ENCODE measurements at regions not wholly inside any gene's neighbourhood (a gene's known extent, or its start where the extent isn't known, plus 50 kb on each side); places are given as distances from the start of the nearest gene placed in this dataset.
"Not testable (repeated sequence)": the region's sequence is repeated elsewhere in the genome, so short reads cannot be mapped to it uniquely, and the experiment has no call there.

GRCh38 chr4:45471335-45471734 is 652.5 kb downstream of the GABRG1 start:
- no peak for DNase-seq

DNA sequence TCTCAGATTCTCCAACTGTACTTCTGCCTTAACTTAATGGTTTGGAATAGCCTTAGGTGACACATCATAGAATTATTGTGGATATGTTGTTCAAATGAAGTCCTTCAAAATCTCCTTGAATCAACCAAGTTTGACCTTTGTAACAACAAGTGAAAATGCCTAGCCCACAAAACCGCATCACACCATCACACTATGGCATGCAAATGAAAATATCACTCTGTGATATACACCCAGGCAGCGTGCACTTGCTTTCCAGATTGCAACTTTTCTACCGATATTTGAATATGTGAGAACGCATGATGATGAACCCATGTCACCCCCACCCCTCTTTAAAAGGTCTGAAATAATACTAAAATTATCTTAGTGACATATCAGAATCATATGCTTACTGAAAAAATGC is 656.7 kb downstream of the GABRG1 start:
- no peak for DNase-seq

DNA sequence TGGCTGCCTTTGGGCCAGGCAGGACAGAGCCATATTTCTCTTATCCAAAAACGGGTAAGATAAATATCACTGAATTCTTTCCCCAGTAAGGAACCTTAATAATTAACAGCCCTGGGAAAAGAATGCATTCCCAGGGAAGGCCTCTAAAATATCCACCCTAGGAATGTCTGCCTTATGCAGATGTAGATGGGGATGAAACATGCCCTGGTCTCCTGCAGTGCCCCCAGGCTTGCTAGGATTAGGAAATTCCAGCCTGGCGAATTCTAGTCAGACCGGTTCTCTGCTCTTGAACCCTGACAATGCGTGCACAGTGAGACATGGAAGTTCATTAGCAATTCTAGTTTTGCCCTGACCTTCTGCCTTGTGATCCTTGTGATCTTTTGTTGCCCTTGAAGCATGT is 663.7 kb downstream of the GABRG1 start:
- DNase-seq = not testable (repeated sequence)

GRCh38 chr4:45455217-45455616 is 668.6 kb downstream of the GABRG1 start:
- DNase-seq = no peak

GRCh38 chr4:45453258-45453853 is 670.5 kb downstream of the GABRG1 start:
- peak; percentile 11 to 74 for DNase-seq

DNA sequence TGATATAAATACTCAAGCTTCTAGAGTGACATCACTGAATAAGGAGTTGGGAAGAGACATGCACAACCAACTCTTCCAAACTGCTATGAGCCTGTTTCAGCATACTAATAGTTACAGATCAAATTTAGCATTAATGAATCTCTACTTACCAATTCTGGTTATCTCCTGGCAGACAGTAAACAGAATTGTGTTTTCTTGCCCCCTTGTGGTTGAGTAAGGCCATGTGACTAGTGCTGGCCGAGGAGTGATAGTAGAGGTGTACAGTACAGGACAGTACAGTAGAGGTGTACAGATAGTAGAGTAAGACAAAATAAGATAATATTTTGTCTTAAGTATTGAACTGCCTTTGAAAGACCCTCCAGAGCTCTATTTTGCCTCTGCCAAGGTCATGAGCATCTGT is 681.4 kb downstream of the GABRG1 start:
- peak in 1 of 2 experiments; percentile 36 for DNase-seq

DNA sequence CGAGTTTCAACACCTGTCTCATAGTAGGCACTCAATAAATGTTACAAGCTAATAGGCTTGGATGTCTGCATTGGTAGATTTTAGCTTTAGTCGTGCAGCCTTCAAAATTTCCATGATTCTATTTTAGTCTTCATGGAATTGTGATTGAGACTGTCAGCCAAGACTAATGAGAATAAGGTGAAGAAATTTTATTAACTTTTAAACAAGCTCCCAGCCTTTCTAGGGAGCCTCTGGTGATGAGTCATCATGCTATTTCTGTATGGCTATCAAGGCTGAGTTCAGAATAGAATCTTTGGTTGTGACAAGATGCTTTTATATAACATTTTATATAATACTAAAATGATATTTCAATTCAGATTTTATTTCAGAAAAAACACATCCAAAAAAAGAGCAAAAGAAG is 685.8 kb downstream of the GABRG1 start:
- peak in 1 of 2 experiments; percentile 10 for DNase-seq

- DNase-seq = peak; percentile 21 to 34
Observed at GRCh38 chr4:45437381-45437780, 686.5 kb downstream of the GABRG1 start.

DNA sequence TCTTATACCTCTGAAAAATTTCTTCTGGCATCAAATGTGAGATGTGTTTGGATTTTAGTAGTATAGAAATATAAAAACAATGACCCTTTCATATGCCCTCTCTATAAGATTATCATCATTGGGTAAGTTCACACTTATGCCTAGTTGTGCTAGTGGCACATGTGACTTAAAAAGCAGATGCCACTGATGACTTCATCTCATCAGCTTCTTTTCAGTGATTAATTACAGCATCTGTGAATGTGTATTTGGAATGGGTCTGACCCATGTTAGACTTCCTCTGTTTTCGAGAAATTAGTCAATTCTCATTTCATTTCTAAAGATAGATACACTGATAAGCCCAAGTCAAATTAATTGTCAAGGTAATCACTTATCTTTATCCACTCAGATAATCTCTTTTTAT is 698.7 kb downstream of the GABRG1 start:
- DNase-seq = peak in 1 of 2 experiments; percentile 9

DNA sequence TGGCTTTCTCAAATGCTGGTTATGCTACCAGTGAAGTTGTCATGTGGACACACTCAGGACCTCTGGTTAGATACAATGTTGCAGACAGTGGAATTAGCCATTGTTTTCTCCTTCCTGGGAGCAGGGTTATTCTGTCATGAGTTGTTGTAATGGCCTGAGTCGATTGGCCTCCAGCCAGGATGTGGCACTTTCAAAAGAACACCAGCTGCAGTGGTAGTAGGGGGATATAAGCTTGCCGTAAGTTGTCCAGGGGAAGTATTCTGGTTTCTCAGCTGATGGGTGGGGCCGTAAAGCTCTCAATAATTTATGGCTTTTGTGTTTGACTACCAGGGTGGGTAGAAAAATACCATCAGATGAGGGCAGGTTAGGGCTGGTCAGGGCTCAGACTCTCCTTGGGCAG is 697.5 kb upstream of the GNPDA2 start:
- DNase-seq = no peak

DNA sequence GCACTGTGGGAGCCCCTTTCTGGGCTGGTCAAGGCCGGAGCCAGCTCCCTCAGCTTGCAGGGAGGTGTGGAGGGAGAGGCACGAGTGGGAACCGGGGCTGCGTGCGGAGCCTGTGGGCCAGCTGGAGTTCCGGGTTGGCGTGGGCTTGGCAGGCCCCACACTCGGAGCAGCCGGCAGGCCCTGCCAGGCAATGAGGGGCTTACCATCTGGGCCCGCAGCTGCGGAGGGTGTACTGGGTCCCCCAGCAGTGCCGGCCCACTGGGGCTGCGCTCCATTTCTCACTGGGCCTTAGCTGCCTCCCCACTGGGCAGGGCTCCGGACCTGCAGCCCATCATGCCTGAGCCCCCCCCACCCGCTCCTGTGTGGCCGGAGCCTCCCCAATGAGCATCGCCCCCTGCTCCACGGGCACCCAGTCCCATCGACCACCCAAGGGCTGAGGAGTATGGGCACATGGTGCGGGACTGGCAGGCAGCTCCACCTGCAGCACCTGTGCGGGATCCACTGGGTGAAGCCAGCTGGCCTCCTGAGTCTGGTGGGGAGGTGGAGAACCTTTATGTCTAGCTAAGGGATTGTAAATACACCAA is 693.8 kb upstream of the GNPDA2 start:
- not testable (repeated sequence) for DNase-seq

GRCh38 chr4:45410701-45411210 is 684.4 kb upstream of the GNPDA2 start:
- DNase-seq = peak; percentile 41 to 85

DNA sequence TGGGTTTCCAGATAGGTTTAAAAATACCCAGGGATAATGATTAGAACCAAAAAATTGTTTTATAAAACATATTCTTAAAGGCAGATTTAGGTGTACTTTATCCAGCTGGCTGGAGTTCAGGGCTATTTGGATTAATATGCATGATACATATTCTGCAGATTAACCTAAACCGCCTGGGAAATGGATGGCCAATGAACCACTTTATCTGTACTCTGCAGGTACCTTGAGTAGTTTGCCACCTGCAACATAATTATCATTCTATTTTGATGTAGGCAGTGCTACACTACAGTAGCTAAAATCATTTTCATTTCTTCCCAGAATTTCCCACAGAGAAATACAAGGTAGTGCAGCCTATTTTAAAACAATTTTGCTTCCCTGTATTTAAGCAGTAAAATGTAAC is 683.2 kb upstream of the GNPDA2 start:
- no peak for DNase-seq

DNA sequence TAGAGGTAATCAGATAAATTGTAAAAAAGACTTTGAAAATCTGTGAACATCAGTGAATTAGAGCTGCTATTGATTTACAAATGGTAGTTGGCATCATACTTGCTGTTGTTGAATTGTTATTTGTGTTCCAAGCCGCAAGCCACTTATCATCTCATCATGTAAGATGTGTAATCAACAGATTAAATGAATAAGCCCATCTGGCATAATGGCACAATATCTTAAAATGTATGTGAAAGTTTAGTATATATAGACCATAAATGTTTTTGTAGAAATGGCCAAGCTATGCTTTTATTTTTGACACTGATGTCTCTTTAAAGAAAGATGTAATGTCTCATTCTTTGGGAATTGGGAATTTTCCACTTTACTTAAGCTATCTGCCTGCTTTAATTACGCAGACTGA is 682.6 kb upstream of the GNPDA2 start:
- peak in 1 of 2 experiments; percentile 39 for DNase-seq

DNA sequence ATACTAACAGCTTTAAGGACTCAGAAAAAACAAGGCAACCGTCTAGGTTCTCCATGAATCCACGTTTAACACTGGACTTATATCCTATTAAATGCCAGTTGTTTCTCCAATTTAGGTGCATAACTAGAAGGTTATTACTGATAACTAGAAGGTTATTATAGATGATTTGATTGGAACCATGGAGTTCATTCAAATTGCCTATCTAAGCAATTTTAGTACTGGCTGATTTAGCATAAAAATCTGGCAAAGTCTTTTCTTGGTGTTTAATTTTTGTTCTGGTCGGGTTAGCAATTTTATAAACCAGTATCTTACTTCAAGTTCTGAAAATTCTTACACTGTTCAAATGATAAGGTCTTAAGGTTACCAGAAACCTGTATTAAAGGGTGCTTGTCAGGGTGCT is 672.8 kb upstream of the GNPDA2 start:
- no peak for DNase-seq

GRCh38 chr4:45385306-45385705 is 659.0 kb upstream of the GNPDA2 start:
- no peak for DNase-seq

DNA sequence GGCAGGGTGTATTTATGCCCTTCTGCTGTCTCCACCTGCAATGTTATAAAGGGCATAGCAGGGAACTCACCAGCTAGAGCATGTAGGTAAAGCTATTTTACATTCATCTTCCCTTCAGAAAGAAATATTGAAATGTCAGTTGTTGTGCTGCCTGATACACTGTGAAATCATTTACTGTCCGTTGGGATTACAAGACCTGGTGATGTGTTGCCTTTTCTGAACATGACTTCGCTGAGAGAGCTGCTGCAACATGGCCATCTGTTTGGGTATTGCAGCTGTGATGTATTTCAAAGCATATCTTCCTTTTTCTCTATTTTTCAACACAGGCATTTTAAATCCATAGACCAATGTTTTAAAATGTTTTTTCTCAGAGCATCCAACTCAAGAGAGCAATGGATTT is 644.1 kb upstream of the GNPDA2 start:
- peak in 1 of 2 experiments; percentile 6 for DNase-seq

DNA sequence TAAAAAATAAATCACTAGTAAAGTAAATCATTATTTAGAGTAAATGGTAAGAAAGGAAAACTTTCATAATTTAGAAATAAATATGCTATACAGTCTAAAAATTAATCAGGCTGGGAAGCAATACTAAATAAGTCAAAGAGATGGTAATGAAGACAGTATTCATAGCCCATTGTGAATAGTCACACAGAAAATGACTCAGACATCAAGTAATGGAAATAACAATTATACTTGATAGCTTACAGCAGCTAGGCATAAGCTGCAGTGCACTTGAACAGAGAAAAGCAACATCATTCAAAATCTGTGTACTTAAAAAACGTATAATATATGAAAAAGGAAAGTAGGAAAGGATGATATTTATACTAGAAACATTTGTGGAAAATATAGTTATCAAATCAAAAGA is 642.5 kb upstream of the GNPDA2 start:
- DNase-seq = no peak

GRCh38 chr4:45363931-45364330 is 637.6 kb upstream of the GNPDA2 start:
- DNase-seq = peak in 1 of 2 experiments; percentile 7

DNA sequence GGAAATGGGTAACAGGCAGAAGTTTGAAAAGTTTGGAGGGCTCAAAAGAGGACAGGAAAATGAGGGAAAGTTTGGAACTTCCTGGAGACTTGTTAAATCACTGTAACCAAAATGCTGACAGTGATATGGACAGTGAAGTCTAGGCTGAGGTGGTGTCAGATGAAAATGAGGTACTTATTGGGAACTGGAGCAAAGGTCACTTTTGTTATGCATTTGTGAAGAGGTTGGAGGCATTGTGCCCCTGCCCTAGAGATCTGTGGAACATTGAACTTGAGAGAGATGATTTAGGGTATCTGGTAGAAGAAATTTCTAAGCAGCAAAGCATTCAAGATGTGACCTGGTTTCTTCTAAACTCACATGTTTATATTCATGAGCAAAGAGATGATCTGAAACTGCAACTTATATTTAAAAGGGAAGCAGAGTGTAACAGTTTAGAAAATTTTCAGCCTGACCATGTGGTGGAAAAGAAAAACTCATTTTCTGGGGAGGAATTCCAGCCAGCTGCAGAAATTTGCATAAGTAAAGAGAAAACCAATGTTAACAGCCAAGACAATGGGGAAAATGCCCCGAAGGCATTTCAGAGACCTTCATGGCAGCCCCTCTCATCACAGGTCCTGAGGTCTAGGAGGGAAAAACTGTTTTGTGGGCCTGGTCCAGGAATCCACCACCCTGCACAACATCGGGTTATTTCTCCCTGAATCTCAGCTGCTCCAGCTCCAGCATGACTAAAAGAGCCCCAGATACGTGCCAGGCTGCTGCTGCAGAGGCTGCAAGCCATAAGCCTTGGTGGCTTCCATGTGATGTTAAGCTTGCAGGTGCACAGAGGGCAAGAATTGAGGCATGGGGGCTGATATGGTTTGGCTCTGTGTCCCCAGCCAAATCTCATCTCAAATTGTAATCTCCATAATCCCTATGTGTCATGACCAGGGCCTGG is 632.5 kb upstream of the GNPDA2 start:
- no peak for DNase-seq

DNA sequence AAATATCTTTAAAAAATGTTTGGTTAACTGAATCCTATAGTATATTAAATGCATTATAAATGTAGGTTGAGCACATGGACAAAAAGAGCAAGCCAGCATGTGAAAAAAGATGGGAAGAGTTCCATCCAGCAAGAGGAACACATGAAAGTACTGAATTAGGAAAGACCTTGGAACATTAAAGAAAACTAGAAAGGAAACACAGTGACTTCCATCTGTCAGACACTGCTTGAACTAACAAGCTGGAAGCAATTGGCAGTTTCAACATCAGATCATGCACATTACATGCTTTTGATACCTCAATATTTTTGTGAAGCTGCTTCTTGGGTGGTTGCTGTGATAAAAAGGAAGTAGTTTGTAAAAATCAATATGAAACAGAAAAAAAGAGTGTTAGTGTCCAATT is 626.8 kb upstream of the GNPDA2 start:
- DNase-seq = peak in 1 of 2 experiments; percentile 45

DNA sequence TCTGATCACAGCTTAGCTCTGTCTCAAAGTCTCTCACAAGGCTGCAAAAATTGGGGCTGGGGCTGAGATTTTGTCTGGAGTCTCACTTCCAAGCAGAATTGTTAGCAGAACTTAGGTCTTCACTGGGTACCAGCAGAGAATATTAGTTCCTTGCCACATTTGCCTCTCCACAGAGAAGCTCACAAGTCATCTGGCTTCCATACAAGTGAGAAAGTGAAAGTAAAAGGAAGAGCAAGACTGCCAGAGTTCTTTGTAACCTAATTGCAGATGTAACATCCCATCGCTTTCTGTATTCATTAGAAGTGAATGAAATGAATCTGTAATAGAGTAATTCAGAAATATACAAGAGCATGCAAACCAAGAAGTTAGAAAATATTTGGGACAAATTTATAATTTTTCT is 624.1 kb upstream of the GNPDA2 start:
- no peak for DNase-seq

DNA sequence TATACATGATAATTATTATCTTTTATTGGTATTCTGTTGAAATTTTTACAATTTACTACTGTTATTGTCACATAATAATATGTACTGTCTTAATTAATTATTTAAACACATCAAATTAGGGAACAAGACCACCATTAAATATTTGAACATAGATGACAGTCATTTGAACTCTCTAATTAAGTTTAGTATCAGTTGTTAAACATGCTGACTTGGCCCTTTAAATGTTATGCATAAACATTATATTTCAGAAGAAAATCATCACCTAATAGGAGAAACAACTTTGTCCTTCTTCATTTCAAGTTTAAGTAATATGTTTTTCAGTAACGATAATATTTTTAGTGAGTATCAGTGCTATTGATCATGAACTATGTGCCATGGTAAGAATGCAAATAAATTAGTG is 623.5 kb upstream of the GNPDA2 start:
- DNase-seq = no peak
